BJ (cell line): ENCODE measurements at regions not wholly inside any gene's neighbourhood (a gene's known extent, or its start where the extent isn't known, plus 50 kb on each side); places are given as distances from the start of the nearest gene placed in this dataset.

Source experiments
- CTCF ChIA-PET: fragments of 350-600 bp; formaldehyde crosslinking; extraction: SDS; loops from one replicate; lab custom pipeline; 2021; ENCODE audit warnings: antibody characterized with exemption, inconsistent platforms; lab: Yijun Ruan, JAX
- POLR2A ChIA-PET: fragments of 300-600 bp; sonication (Branson Sonifier 250); formaldehyde crosslinking; extraction: SDS; loops from one replicate; lab custom pipeline; 2021; ENCODE audit warnings: antibody characterized with exemption; lab: Charles Lee
- DNase-seq: peaks from one replicate; pipeline ENCODE4 v3.0.0-alpha.2; 2011; ENCODE audit warnings: low read depth
- H3K27me3 ChIP-seq: 2 replicates; pipeline ENCODE4 v1.6.0; 2011; ENCODE audit warnings: low read length; ENCODE audit not compliant: control insufficient read depth, insufficient read depth
- H3K36me3 ChIP-seq: 2 replicates; pipeline ENCODE4 v1.5.1; 2011; ENCODE audit warnings: low read length; ENCODE audit not compliant: control insufficient read depth, insufficient read depth
- H3K4me3 ChIP-seq: 2 replicates; pipeline ENCODE4 v1.5.1; 2011; ENCODE audit warnings: low read depth, mild to moderate bottlenecking, control low read depth, low read length
- TF ChIP-seq, protein P1 (sequence below): IDR thresholded peaks from 2 replicates; pipeline ENCODE4 v1.5.1; 2011; ENCODE audit warnings: low read depth, mild to moderate bottlenecking, control low read depth, inconsistent platforms, low read length, moderate library complexity; ENCODE audit not compliant: insufficient read depth

DNA sequence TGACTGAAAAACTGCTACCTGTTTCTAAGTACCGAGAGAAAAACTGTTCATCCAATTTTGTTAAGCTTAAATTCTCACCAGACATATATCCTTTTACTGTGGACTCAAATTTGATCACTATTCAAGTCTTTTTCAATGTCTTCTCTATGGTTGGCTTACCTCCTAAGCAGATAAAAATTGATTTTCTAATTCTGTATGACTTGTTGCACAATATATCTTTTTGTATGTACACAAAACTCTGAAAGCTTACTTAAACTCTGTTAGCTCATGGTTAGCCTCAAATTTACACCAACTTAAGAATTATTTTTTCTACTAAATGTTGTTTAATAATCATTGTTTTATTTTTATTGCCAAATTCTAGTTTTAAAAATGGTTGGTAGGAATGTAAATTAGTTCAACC is 715.4 kb downstream of the LTN1 start:
- POLR2A ChIA-PET, result no interaction called here
- CTCF ChIA-PET, result no interaction called here
- no peak for DNase-seq
- Histone ChIP-seq H3K27me3 (no peaks in the 10 kb centered on the region), H3K4me3 (no peak overlapping the region), H3K36me3 (no peaks in the 10 kb centered on the region)
- TF ChIP-seq, protein P1, sequence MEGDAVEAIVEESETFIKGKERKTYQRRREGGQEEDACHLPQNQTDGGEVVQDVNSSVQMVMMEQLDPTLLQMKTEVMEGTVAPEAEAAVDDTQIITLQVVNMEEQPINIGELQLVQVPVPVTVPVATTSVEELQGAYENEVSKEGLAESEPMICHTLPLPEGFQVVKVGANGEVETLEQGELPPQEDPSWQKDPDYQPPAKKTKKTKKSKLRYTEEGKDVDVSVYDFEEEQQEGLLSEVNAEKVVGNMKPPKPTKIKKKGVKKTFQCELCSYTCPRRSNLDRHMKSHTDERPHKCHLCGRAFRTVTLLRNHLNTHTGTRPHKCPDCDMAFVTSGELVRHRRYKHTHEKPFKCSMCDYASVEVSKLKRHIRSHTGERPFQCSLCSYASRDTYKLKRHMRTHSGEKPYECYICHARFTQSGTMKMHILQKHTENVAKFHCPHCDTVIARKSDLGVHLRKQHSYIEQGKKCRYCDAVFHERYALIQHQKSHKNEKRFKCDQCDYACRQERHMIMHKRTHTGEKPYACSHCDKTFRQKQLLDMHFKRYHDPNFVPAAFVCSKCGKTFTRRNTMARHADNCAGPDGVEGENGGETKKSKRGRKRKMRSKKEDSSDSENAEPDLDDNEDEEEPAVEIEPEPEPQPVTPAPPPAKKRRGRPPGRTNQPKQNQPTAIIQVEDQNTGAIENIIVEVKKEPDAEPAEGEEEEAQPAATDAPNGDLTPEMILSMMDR, result no peak

DNA sequence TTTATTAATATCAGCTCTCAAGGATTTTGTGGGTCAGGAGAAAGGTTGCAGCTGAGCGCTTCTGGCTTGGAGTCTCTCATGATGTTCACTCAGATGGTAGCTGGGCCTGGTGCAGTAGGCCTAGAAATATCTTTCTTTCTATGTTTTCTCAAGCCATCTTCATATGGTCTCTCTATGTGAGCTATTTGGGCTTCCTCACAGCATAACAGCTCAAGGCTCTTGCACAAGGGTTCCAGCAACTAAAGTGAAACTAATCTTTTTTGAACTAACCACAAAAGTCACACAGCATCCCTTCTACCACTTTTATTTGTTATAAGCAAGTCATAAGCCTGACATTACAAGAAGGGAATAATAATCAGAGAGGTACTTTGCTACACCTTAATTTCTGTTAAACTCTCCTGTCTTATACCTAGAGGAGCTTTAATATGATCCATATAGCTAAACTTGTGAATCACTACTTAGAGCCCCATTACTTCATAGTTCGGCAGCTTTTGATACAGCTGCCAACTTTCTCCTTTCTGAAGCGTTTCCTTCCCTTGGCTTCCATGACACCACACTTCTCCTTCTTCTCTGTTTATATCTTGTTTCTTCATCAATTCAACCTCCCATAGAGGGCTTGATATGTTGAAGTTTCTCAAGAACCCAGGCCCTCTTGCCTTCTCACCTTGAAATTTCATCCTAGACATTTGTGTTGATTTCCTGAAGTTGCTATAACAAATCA is 720.2 kb downstream of the LTN1 start:
- DNase-seq, result no peak
- TF ChIP-seq, protein P1, result no peak
- POLR2A ChIA-PET, result no interaction called here
- H3K4me3 ChIP-seq, result no peak overlapping the region
- H3K27me3 ChIP-seq, result no peaks in the 10 kb centered on the region
- CTCF ChIA-PET, result interaction anchor here (1.7 to 1.8 kb wide), 2 partner anchors 10 to 11 kb away, joined by 5 read pairs; no protein-coding TSS in a partner anchor
- H3K36me3 ChIP-seq, result no peaks in the 10 kb centered on the region

DNA sequence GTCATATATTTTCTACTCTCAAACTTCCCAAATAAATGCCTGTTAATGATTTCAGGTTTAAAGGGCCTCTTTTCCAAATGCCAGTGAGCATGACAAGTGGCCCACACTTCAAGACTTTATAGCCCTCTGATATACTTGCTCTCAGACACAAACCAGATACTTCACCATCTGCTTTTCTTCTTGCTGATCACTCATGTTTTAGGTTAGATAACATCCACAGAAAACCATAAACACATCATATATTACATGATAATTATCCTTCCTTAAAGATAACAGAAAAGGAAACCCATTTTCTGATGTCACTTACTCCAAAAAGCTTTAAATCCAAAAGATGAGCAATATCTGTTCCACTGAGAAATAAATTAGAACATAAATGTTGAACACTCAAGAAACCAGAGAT is 723.5 kb downstream of the LTN1 start:
- CTCF ChIA-PET, result no interaction called here

DNA sequence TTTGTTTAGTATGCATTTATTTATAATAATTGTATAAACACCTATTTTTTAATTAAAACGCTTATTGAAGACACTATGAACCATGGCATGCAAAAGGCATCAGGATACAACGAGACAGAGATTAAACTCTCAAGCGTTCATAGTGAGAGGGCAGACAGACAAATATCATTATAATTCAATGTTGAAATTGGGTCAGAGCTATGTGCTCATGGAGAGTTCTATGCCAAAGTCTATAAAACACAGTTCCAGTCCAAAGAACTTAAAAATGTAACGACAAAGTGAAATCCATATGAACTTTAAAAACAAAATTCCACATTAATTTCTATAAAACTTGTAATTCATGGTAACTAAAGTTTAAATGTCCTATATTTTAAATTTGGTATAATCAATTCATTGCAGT is 724.0 kb downstream of the LTN1 start:
- CTCF ChIA-PET, result no interaction called here
- TF ChIP-seq, protein P1, result no peak
- H3K4me3 ChIP-seq, result no peak overlapping the region
- POLR2A ChIA-PET, result no interaction called here
- H3K27me3 ChIP-seq, result no peaks in the 10 kb centered on the region
- DNase-seq, result no peak
- H3K36me3 ChIP-seq, result no peaks in the 10 kb centered on the region

More for the DNA sequence above, 723.5 kb downstream of the LTN1 start:
- H3K36me3 ChIP-seq, result no peaks in the 10 kb centered on the region
- no peaks in the 10 kb centered on the region for H3K27me3 ChIP-seq
- H3K4me3 ChIP-seq, result no peak overlapping the region
- no peak for DNase-seq
- TF ChIP-seq, protein P1, result no peak
- POLR2A ChIA-PET, result no interaction called here

DNA sequence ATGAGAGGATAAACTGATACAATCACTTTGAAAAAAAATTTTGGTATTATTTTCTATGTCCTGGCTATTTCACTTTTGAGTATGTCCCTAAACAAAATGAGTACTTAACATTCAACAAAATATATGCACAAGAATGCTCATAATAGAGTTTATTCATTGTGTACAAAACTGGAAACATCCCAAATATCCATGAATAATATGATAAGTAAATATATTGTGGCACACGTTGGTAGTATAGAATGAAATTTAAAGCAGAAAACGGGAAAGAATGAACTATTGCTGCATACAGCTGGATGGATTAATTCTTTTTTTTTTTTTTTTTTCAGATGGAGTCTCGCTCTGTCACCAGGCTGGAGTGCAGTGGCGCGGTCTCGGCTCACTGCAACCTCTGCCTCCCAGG is 725.2 kb downstream of the LTN1 start:
- POLR2A ChIA-PET, result no interaction called here
- CTCF ChIA-PET, result no interaction called here
- Histone ChIP-seq H3K36me3 (no peaks in the 10 kb centered on the region), H3K27me3 (no peaks in the 10 kb centered on the region), H3K4me3 (no peak overlapping the region)
- TF ChIP-seq, protein P1, result no peak
- DNase-seq, result no peak
